ENCODE measurements at regions not wholly inside any gene's neighbourhood (a gene's known extent, or its start where the extent isn't known, plus 50 kb on each side); places are given as distances from the start of the nearest gene placed in this dataset.
"Not testable (repeated sequence)": the region's sequence is repeated elsewhere in the genome, so short reads cannot be mapped to it uniquely, and the experiment has no call there.

GRCh38 chr3:69647081-69647480 is 92.2 kb upstream of the MITF start:
- no peak for DNase-seq

DNA sequence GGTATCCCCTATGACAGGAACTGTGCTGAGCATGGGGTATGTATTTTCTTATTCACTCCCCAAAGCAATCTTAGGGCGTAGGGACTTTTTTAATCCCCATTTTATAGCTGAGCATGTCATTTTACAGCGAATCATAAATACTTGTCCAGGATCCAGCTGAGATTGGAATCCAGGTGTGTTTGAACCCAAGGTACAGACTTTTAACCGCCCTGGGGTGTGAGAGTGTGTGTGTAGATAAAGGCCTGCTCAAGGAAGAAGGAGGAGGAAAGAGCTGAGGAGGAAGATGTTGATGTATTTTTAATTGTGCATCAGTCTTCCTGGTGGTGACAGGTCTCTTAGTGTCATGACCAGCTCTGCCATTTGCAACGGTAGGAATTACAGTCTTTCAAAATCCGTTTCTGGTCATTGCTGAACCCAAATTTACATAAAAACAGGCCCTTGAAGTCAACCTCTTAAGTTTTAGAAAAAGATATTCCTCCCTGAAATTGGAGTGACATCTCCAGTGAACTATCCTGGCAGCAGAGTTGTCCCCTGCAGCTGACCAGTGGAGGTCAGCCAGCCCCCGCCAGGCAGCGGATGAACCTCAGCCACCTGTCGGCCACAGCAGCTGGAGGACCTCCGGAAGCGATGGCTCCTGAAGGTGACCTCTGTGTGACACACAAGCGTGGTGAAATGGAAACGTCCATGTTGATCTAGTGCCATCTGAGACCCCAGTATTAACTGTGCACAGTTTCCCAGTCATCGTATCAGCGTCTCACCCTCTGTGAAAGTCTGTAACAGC is 92.8 kb upstream of the MITF start:
- no peak for DNase-seq

DNA sequence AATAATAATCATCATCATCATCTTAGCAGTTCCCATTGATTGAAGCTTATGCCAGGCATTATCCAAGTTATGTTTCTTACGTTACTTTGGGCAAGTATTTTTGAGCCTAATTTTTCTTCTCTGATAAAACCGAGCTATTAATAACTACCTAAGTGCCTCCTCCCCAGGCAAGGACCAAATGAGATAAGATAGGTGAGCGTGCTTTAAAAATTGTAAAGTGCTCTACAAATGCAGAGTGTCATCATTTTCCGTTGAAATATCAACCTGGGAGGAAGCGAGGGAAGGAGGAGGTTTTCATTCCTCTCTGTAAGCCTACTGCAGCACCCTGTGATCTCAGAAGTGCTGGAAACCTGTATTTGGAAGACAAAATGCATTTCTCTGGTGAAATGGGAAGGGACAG is 96.7 kb upstream of the MITF start:
- no peak for DNase-seq

- DNase-seq = no peak
Observed at GRCh38 chr3:69639851-69640250, 99.4 kb upstream of the MITF start.

GRCh38 chr3:69628951-69629350 is 110.3 kb upstream of the MITF start:
- no peak for DNase-seq

DNA sequence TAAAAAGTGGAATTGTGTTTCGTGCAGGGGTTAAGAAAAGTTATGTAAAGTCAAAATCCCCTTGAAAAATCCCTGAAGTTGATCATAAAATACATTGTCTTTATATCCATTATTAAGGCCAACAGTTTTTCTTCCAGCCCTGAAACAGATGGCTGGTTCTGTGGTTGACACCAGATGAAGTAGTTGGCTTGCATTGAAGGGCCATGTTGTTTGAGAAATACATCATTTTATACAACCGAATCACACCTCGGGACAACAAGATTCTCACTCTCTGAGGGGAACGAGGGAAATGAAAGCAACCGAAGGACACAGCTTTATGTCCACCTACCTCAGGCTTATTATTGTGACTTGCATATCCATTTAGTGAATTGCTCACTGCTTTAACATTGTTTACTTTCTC is 126.0 kb upstream of the MITF start:
- DNase-seq = no peak

GRCh38 chr3:69612791-69613190 is 126.5 kb upstream of the MITF start:
- no peak for DNase-seq

GRCh38 chr3:69609566-69609965 is 129.7 kb upstream of the MITF start:
- DNase-seq = not testable (repeated sequence)

GRCh38 chr3:69607466-69608305 is 131.6 kb upstream of the MITF start:
- no peak for DNase-seq

DNA sequence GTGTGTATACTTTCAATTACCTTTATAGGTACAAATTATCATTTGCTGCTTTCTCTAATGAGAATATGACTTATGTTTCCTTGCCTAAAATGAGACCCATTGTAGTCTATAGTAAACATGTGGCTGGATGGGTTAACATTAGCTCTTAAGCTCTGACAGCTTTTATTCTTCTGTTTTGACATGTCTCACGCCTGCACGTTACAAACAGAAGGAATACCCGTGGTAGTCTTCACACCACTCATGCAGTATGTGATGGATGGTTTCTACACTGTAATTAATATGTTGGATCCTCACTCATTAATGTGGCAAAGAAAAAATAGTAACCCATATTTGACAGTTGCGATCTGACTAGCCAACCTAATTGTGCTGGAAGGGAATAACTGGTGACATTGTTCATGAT is 133.4 kb upstream of the MITF start:
- no peak for DNase-seq

- DNase-seq = no peak
Observed at GRCh38 chr3:69604735-69605450, 134.4 kb upstream of the MITF start.

GRCh38 chr3:69602112-69602511 is 137.2 kb upstream of the MITF start:
- no peak for DNase-seq

GRCh38 chr3:69594286-69594685 is 145.0 kb upstream of the MITF start:
- no peak for DNase-seq

DNA sequence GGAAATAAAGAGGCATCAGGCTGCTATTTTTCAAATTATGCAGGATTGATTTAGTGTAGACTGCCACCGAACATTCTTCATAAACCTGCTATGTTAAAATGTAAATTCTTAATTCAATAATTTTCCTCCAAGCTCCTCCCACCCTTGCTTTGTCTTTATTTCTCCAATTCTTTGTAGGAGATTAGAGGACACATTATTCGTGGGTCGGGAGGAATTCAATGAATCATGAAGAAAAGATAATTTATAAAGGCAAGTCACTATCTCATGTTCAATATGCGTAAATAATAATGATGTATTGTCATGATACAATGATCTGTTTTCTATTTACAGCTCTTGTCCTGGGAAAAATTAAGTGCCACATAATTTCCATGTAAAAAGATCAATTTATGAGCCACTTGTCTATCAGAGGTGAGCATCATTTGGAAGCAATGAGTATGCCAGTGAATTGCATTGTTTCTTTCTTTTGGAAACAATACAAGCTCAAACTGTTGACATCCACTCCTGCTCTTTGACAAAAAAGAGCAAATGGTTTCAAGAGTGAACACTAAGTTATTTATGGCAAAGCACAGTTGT is 148.0 kb upstream of the MITF start:
- no peak for DNase-seq

- DNase-seq = no peak
Observed at GRCh38 chr3:69590111-69590510, 149.2 kb upstream of the MITF start.

- DNase-seq = no peak
Observed at GRCh38 chr3:69588170-69588569, 151.1 kb upstream of the MITF start.

DNA sequence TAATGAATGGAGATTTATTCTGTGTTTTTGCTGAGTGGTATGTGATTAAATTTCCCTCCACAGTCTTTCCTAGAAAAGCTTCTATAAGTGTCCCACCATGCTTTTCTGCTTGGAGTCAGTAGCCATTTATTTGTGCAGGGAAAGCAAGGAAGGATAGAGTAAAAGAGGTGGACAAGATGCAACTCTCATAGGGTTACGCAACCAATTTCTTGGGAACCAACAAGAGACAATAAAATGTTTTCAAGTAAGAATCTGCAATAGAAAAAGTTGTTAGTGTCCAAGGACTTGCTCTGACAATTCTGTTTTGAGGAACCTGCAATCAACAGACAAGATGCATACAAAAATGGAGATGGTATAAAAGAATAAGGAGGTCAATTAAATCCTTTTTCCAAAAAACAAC is 153.8 kb upstream of the MITF start:
- DNase-seq = no peak

- no peak for DNase-seq
Observed at GRCh38 chr3:69582044-69582443, 157.2 kb upstream of the MITF start.

GRCh38 chr3:69579306-69580041 is 159.8 kb upstream of the MITF start:
- DNase-seq = no peak

DNA sequence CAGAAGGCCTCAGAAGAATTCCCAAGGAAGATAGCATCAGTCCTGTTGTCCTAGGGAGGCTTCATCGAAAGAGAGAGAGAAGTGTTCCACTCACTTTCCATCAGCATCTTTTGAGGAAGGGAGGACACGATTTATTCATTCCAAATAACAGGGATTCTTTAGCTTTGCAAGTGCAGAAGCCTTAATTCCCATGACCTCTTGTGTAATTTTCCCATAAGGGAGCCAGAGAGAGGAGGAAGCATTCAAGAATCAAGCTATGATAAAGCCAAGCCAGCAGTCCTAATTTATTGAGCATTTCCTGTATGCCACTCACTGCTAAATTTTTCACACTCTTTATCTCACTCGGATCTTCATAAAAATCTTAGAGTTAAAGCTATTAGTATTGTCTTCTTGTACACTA is 169.7 kb upstream of the MITF start:
- no peak for DNase-seq

DNA sequence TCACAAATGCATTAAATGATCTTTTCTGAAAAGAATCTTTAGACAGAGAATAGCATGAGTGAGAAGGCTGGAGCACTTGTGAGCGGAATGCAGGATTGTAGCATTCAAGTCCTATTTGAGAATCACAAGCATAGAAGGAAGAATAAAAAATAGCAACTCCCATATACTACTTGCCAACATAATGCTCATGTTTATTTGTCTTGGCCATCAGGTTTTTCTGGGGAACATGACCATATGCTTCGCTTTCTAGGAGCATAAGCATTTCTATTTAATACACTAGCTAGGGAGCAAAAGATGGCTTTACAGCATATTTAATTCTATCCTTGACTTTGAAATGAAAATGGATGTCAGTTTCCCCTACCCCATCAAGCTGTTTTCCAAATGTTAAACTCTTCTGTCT is 170.3 kb upstream of the MITF start:
- no peak for DNase-seq

- DNase-seq = no peak
Observed at GRCh38 chr3:69568458-69568857, 170.8 kb upstream of the MITF start.

DNA sequence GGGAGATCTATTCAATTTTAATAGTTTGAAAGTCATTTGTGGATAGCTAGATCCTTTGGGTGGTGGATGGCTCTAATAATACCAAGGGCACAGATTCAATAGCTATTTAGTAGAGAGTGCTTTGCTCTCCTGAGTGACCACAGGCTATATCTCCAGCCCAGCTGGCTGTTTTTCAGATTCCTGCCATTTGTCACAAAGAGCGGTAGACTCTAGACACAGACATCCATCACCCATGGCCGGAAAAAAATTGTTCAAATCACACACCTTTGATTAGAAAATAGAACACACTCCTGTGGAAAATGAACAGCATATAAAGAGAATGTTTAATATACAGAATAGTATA is 171.6 kb upstream of the MITF start:
- DNase-seq = no peak
